IMR-90 (cell line): ENCODE measurements at regions not wholly inside any gene's neighbourhood (a gene's known extent, or its start where the extent isn't known, plus 50 kb on each side); places are given as distances from the start of the nearest gene placed in this dataset.

Experiments
- ATAC-seq: fragments of 200-7000 bp; cut with Tn5 transposase; 2 replicates; pipeline ENCODE4 v1.9.1; 2020; ENCODE audit warnings: low read depth, mild to moderate bottlenecking, moderate library complexity
- BruUV-seq: library from RNA; stranded (reverse); fragments of 400-500 nt; replicated peaks from 2 replicates; lab custom pipeline; 2021; lab: Mats Ljungman, UMichigan
- CTCF ChIA-PET: fragments of 300-600 bp; formaldehyde crosslinking; extraction: SDS; loops from one replicate; lab custom pipeline; 2021; ENCODE audit warnings: antibody characterized with exemption; lab: Yijun Ruan, JAX
- POLR2A ChIA-PET: fragments of 300-600 bp; sonication (Branson Sonifier 250); formaldehyde crosslinking; loops from one replicate; lab custom pipeline; 2022; ENCODE audit warnings: antibody characterized with exemption; ENCODE audit not compliant: unreplicated experiment; lab: Charles Lee
- DNase-seq: peaks from one replicate; pipeline ENCODE4 v3.0.0; 2013
- H2AFZ ChIP-seq: replicated peaks from 2 replicates; pipeline ENCODE3; 2013; ENCODE audit warnings: low read length, mild to moderate bottlenecking; ENCODE audit not compliant: poor library complexity
- H2AK5ac ChIP-seq: 2 replicates; pipeline ENCODE4 v1.6.1; 2013; ENCODE audit warnings: low read depth, low read length, inconsistent platforms
- H2AK9ac ChIP-seq: replicated peaks from 2 replicates; pipeline ENCODE3; 2013; ENCODE audit warnings: mild to moderate bottlenecking, low read depth, low read length, moderate library complexity; ENCODE audit not compliant: poor library complexity
- H2BK120ac ChIP-seq: 2 replicates; pipeline ENCODE4 v1.6.1; 2013; ENCODE audit warnings: low read depth, low read length, inconsistent platforms
- H2BK15ac ChIP-seq: 3 replicates; pipeline ENCODE4 v1.6.1; 2013; ENCODE audit warnings: low read depth, low read length, inconsistent platforms
- H2BK20ac ChIP-seq: 2 replicates; pipeline ENCODE4 v1.6.1; 2013; ENCODE audit warnings: low read depth, mild to moderate bottlenecking, inconsistent platforms, low read length, moderate library complexity
- H2BK5ac ChIP-seq: 2 replicates; pipeline ENCODE4 v1.6.1; 2013; ENCODE audit warnings: mild to moderate bottlenecking, low read depth, low read length, inconsistent platforms; ENCODE audit not compliant: poor library complexity, severe bottlenecking
- H3K14ac ChIP-seq: replicated peaks from 2 replicates; pipeline ENCODE4 v1.6.1; 2013; ENCODE audit warnings: low read depth, low read length, inconsistent platforms
- H3K18ac ChIP-seq: 2 replicates; pipeline ENCODE4 v1.6.1; 2013; ENCODE audit warnings: low read depth, low read length, control low read depth
- H3K23ac ChIP-seq: 2 replicates; pipeline ENCODE4 v1.6.1; 2013; ENCODE audit warnings: low read depth, low read length, inconsistent platforms
- H3K27ac ChIP-seq: 2 replicates; pipeline ENCODE4 v1.5.1; 2013; ENCODE audit warnings: mild to moderate bottlenecking, control low read depth, low read length; ENCODE audit not compliant: insufficient read depth
- H3K27me3 ChIP-seq: 2 replicates; pipeline ENCODE4 v1.6.1; 2013; ENCODE audit warnings: low read length; ENCODE audit not compliant: control insufficient read depth, insufficient read depth
- H3K36me3 ChIP-seq: 2 replicates; pipeline ENCODE4 v1.6.1; 2013; ENCODE audit warnings: low read length, mixed read lengths; ENCODE audit not compliant: control insufficient read depth, insufficient read depth
- H3K4ac ChIP-seq: 2 replicates; pipeline ENCODE4 v1.6.1; 2013; ENCODE audit warnings: low read depth, low read length, inconsistent platforms
- H3K4me1 ChIP-seq: 2 replicates; pipeline ENCODE4 v1.6.1; 2013; ENCODE audit warnings: low read length, mixed read lengths; ENCODE audit not compliant: control insufficient read depth, insufficient read depth
- H3K4me2 ChIP-seq: 2 replicates; pipeline ENCODE4 v1.6.1; 2013; ENCODE audit warnings: low read depth, mild to moderate bottlenecking, control low read depth, low read length, moderate library complexity
- H3K4me3 ChIP-seq: 2 replicates; pipeline ENCODE4 v1.5.1; 2013; ENCODE audit warnings: low read depth, mild to moderate bottlenecking, control low read depth, low read length, moderate library complexity; ENCODE audit not compliant: insufficient read depth
- H3K56ac ChIP-seq: 2 replicates; pipeline ENCODE4 v1.6.1; 2013; ENCODE audit warnings: low read length, inconsistent platforms; ENCODE audit not compliant: insufficient read depth; ENCODE audit errors: extremely low read depth
- H3K79me1 ChIP-seq, 2 experiments: 2 replicates each; pipeline ENCODE4 v1.6.1; 2013; ENCODE audit warnings: low read length in 2 of 2, inconsistent platforms in 1 of 2, low read depth in 1 of 2
- H3K9ac ChIP-seq: 2 replicates; pipeline ENCODE4 v1.6.1; 2013; ENCODE audit warnings: low read depth, low read length, control low read depth
- H3K9me1 ChIP-seq: 2 replicates; pipeline ENCODE4 v1.6.1; 2013; ENCODE audit warnings: low read length, inconsistent platforms; ENCODE audit not compliant: insufficient read depth
- H3K9me3 ChIP-seq: 2 replicates; pipeline ENCODE4 v1.6.1; 2013; ENCODE audit warnings: low read length; ENCODE audit not compliant: control insufficient read depth, insufficient read depth
- H4K20me1 ChIP-seq: 2 replicates; pipeline ENCODE4 v1.6.1; 2013; ENCODE audit warnings: low read length, inconsistent platforms; ENCODE audit not compliant: insufficient read depth
- H4K5ac ChIP-seq: 2 replicates; pipeline ENCODE4 v1.6.1; 2013; ENCODE audit warnings: mild to moderate bottlenecking, low read depth, low read length, control low read depth
- H4K8ac ChIP-seq, 2 experiments: 2 replicates each; pipeline ENCODE4 v1.6.1; 2013; ENCODE audit warnings: low read depth in 2 of 2, low read length in 2 of 2, control low read depth in 1 of 2, inconsistent platforms in 1 of 2
- H4K91ac ChIP-seq: 2 replicates; pipeline ENCODE4 v1.6.1; 2013; ENCODE audit warnings: low read depth, low read length, inconsistent platforms; ENCODE audit not compliant: insufficient read depth
- BHLHE40 ChIP-seq: fragments of 150-350 bp; IDR thresholded peaks from 2 replicates; pipeline ENCODE4 v1.6.1; 2016; ENCODE audit warnings: mild to moderate bottlenecking, low read depth, low read length
- CEBPB ChIP-seq: IDR thresholded peaks from 2 replicates; pipeline ENCODE4 v1.6.1; 2012; ENCODE audit warnings: low read depth, low read length, improper control_type of control experiment
- MAFK ChIP-seq: IDR thresholded peaks from 2 replicates; pipeline ENCODE4 v1.6.1; 2012; ENCODE audit warnings: low read depth, low read length, improper control_type of control experiment
- MAZ ChIP-seq: IDR thresholded peaks from 2 replicates; pipeline ENCODE4 v1.6.1; 2012; ENCODE audit warnings: low read depth, mild to moderate bottlenecking, low read length, improper control_type of control experiment, moderate library complexity, borderline replicate concordance
- NFE2L2 ChIP-seq: fragments of 150-350 bp; IDR thresholded peaks from 2 replicates; pipeline ENCODE4 v1.6.1; 2016; ENCODE audit warnings: low read depth, mild to moderate bottlenecking, low read length
- RAD21 ChIP-seq: IDR thresholded peaks from 2 replicates; pipeline ENCODE4 v1.6.1; 2012; ENCODE audit warnings: low read length, improper control_type of control experiment
- RCOR1 ChIP-seq: IDR thresholded peaks from 2 replicates; pipeline ENCODE4 v1.6.1; 2012; ENCODE audit warnings: mild to moderate bottlenecking, low read length, improper control_type of control experiment; ENCODE audit not compliant: insufficient replicate concordance
- SMC3 ChIP-seq: fragments of 150-350 bp; IDR thresholded peaks from 2 replicates; pipeline ENCODE4 v1.6.1; 2016; ENCODE audit warnings: low read depth, mild to moderate bottlenecking, antibody characterized with exemption, low read length, moderate library complexity
- WGBS, 2 experiments: methylation state at CpG; one replicate each; pipeline versions ENCODE4 v1.1.5 to v1.1.7; 2013; ENCODE audit warnings: missing lambda C conversion rate in 2 of 2; ENCODE audit not compliant: insufficient read length in 1 of 2; ENCODE audit errors: extremely low coverage in 2 of 2; 5-methylcytosine and 5-hydroxymethylcytosine counted together
- dilution Hi-C: fragments of 300-500 bp; cut with HindIII; formaldehyde crosslinking; loops from one replicate; pipeline ENCODE4 v1.14.3; 2018; ENCODE audit warnings: low sequenced_read_pairs; ENCODE audit not compliant: unreplicated experiment
- in situ Hi-C: fragments of 300-500 bp; cut with MboI; formaldehyde crosslinking; loops from 3 replicates; pipeline ENCODE4 v1.14.3; 2019; ENCODE audit warnings: low sequenced_read_pairs, inconsistent platforms, mixed read lengths
- intact Hi-C: fragments of 100-400 bp; cut with micrococcal nuclease; formaldehyde crosslinking; loops from 2 replicates; pipeline ENCODE4 v1.10.0; 2022
- TF ChIP-seq, protein P1 (sequence below): fragments of 150-350 bp; IDR thresholded peaks from 2 replicates; pipeline ENCODE4 v1.6.1; 2017; ENCODE audit warnings: mild to moderate bottlenecking, antibody characterized with exemption, low read length, low read depth

DNA sequence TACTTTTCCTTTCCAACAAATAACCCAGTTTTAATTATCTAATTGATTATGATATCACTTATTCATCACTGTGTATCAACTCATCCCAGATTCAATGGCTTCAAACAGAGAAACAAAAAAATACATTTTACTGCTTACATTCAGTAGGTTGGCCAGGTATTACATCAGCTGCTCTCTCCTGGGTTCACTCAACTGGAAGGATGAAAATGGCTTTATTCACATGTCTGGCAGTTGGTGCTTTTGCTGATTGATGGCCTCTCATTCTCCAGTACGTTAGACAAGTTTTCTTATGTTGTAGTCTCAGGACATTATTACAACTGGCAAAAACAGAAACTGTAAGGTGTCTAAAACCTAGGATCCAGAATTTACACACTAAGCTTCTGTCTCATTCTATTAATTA, 811.0 kb upstream of the ALCAM start:
- intact Hi-C loops = no loop called here

More for the DNA sequence above, 811.0 kb upstream of the ALCAM start:
- TF ChIP-seq SMC3 (no peak), RCOR1 (no peak), RAD21 (no peak), NFE2L2 (no peak), BHLHE40 (no peak), MAFK (no peak), MAZ (no peak), CEBPB (no peak)
- TF ChIP-seq, protein P1, sequence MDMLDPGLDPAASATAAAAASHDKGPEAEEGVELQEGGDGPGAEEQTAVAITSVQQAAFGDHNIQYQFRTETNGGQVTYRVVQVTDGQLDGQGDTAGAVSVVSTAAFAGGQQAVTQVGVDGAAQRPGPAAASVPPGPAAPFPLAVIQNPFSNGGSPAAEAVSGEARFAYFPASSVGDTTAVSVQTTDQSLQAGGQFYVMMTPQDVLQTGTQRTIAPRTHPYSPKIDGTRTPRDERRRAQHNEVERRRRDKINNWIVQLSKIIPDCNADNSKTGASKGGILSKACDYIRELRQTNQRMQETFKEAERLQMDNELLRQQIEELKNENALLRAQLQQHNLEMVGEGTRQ = no peak
- Histone ChIP-seq H3K4me1 (no peaks in the 10 kb centered on the region), H3K27ac (no peak overlapping the region), H3K4me3 (no peak overlapping the region), H3K79me1 (no peaks in the 10 kb centered on the region), H2AFZ (no peak overlapping the region), H3K14ac (no peak overlapping the region), H3K4ac (no peak overlapping the region), H2BK15ac (no peak overlapping the region), H4K8ac (no peak overlapping the region), H3K9me1 (no peaks in the 10 kb centered on the region), H4K5ac (no peak overlapping the region), H2AK5ac (no peak overlapping the region), H3K9ac (no peak overlapping the region), H4K91ac (no peak overlapping the region), H3K36me3 (no peaks in the 10 kb centered on the region), H2BK120ac (no peak overlapping the region), H3K4me2 (no peak overlapping the region), H2AK9ac (no peak overlapping the region), H2BK20ac (no peak overlapping the region), H3K9me3 (no peaks in the 10 kb centered on the region), H3K18ac (no peak overlapping the region), H3K56ac (no peak overlapping the region), H3K23ac (no peak overlapping the region), H4K20me1 (no peaks in the 10 kb centered on the region), H2BK5ac (no peak overlapping the region), H3K27me3 (no peaks in the 10 kb centered on the region)
- no TSS peak for BruUV-seq
- no CpG with 5 or more reads among the region's 1 CpG for WGBS, 2 experiments
- POLR2A ChIA-PET = no interaction called here
- CTCF ChIA-PET = no interaction called here
- dilution Hi-C loops (no loop called here), in situ Hi-C loops (no loop called here)
- DNase-seq (no peak), ATAC-seq (no peak)
